ENCODE measurements at regions not wholly inside any gene's neighbourhood (a gene's known extent, or its start where the extent isn't known, plus 50 kb on each side); places are given as distances from the start of the nearest gene placed in this dataset.

- TF ChIP-seq ZFP30 (CRISPR knock-in tag; IDR thresholded peaks at IDR 0.05): no peak
- no peak for TF ChIP-seq PPARA (CRISPR knock-in tag; IDR thresholded peaks at IDR 0.05; ENCODE audit: borderline replicate concordance)
- TF ChIP-seq, protein P1, sequence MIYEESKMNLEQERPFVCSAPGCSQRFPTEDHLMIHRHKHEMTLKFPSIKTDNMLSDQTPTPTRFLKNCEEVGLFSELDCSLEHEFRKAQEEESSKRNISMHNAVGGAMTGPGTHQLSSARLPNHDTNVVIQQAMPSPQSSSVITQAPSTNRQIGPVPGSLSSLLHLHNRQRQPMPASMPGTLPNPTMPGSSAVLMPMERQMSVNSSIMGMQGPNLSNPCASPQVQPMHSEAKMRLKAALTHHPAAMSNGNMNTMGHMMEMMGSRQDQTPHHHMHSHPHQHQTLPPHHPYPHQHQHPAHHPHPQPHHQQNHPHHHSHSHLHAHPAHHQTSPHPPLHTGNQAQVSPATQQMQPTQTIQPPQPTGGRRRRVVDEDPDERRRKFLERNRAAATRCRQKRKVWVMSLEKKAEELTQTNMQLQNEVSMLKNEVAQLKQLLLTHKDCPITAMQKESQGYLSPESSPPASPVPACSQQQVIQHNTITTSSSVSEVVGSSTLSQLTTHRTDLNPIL (CRISPR knock-in tag; IDR thresholded peaks at IDR 0.05; ENCODE audit: low read depth): no peak
- TF ChIP-seq PATZ1 (CRISPR knock-in tag; IDR thresholded peaks at IDR 0.05; ENCODE audit: borderline replicate concordance): no peak
- TF ChIP-seq ZNF8 (CRISPR knock-in tag; IDR thresholded peaks at IDR 0.05): no peak
- no peak for TF ChIP-seq TCF4 (CRISPR knock-in tag; IDR thresholded peaks at IDR 0.05; ENCODE audit: borderline replicate concordance)
- no peak for TF ChIP-seq ZFP3 (CRISPR knock-in tag; IDR thresholded peaks at IDR 0.05)
- TF ChIP-seq ZC3H10 (CRISPR knock-in tag; IDR thresholded peaks at IDR 0.05): no peak
- no peak for TF ChIP-seq GLIS3 (CRISPR knock-in tag; IDR thresholded peaks at IDR 0.05)
- TF ChIP-seq ZNF70 (CRISPR knock-in tag; IDR thresholded peaks at IDR 0.05): no peak
- TF ChIP-seq CSDC2 (CRISPR knock-in tag; IDR thresholded peaks at IDR 0.05): no peak
- no peak for TF ChIP-seq OSR1 (CRISPR knock-in tag; IDR thresholded peaks at IDR 0.05)
- no peak for TF ChIP-seq BACH2 (CRISPR knock-in tag; IDR thresholded peaks at IDR 0.05; ENCODE audit: borderline replicate concordance)
- TF ChIP-seq RARB (CRISPR knock-in tag; IDR thresholded peaks at IDR 0.05): no peak
Observed at GRCh38 chr15:93720607-93721006, 510.8 kb upstream of the MCTP2 start.
